HepG2 (cell line): ENCODE measurements at regions not wholly inside any gene's neighbourhood (a gene's known extent, or its start where the extent isn't known, plus 50 kb on each side); places are given as distances from the start of the nearest gene placed in this dataset.

Experiments used
- ATAC-seq: fragments of 200-7000 bp; cut with Tn5 transposase; 3 replicates; pipeline ENCODE4 v1.9.1; 2020; ENCODE audit warnings: mild to moderate bottlenecking, moderate library complexity
- BruUV-seq: library from RNA; stranded (reverse); fragments of 400-500 nt; replicated peaks from 2 replicates; lab custom pipeline; 2021; lab: Mats Ljungman, UMichigan
- CTCF ChIA-PET: fragments of 300-600 bp; formaldehyde crosslinking; extraction: SDS; loops from one replicate; lab custom pipeline; 2021; ENCODE audit warnings: low total read pairs, inconsistent platforms, low intra/inter-chr PET ratio; lab: Yijun Ruan, JAX
- POLR2A ChIA-PET: fragments of 350-600 bp; sonication (Branson Sonifier 250); formaldehyde crosslinking; loops from one replicate; lab custom pipeline; 2020; ENCODE audit warnings: antibody characterized with exemption, inconsistent platforms; lab: Yijun Ruan, JAX
- DNase-seq: peaks from one replicate; pipeline ENCODE4 v3.0.0-alpha.2; 2015; ENCODE audit warnings: low spot score
- FAIRE-seq: peaks from 3 replicates; lab custom pipeline; 2011; peaks lifted over from hg19 to GRCh38; lab: Jason Lieb, UNC
- H2AFZ ChIP-seq: one replicate; pipeline ENCODE4 v1.6.1; 2011; ENCODE audit warnings: low read length, inconsistent platforms
- H3K27ac ChIP-seq: fragments of 300-600 bp; 3 replicates; pipeline ENCODE4 v1.8.0; 2011; ENCODE audit warnings: mixed run types, mild to moderate bottlenecking, mixed read lengths, low read length, inconsistent platforms; ENCODE audit not compliant: insufficient read depth; ENCODE audit errors: extremely low read length
- H3K27me3 ChIP-seq, 2 experiments: fragments of 200-600 bp in 1 of 2; 2 replicates in 1 of 2; 3 replicates in 1 of 2; pipeline versions ENCODE4 v1.6.0 to v1.8.0; 2011; ENCODE audit warnings: low read length in 2 of 2, mild to moderate bottlenecking in 2 of 2, moderate library complexity in 2 of 2, inconsistent platforms in 1 of 2; ENCODE audit not compliant: insufficient read depth in 2 of 2, control insufficient read depth in 1 of 2
- H3K36me3 ChIP-seq, 2 experiments: fragments of 200-600 bp in 1 of 2; replicated peaks in 1 of 2; 2 replicates in 1 of 2; 3 replicates in 1 of 2; pipeline versions ENCODE4 v1.5.1 to v1.8.0; 2011; ENCODE audit warnings: low read length in 2 of 2, inconsistent platforms in 1 of 2; ENCODE audit not compliant: insufficient read depth in 2 of 2, control insufficient read depth in 1 of 2
- H3K4me1 ChIP-seq: 2 replicates; pipeline ENCODE4 v1.5.1; 2012; ENCODE audit warnings: low read length, inconsistent platforms; ENCODE audit not compliant: insufficient read depth
- H3K4me2 ChIP-seq: 2 replicates; pipeline ENCODE4 v1.6.0; 2011; ENCODE audit warnings: low read depth, low read length, inconsistent platforms
- H3K4me3 ChIP-seq, 3 experiments: fragments of 200-600 bp in 1 of 3; sonication (generic), shearing (Covaris generic) in 1 of 3; replicated peaks in 1 of 3; 2 replicates each; pipeline ENCODE4 v1.5.1; 2011 to 2016; ENCODE audit warnings: low read length in 3 of 3, inconsistent platforms in 2 of 3, low read depth in 2 of 3, mild to moderate bottlenecking in 2 of 3, control low read depth in 1 of 3, mixed read lengths in 1 of 3; ENCODE audit not compliant: insufficient read depth in 1 of 3
- H3K79me2 ChIP-seq: one replicate; pipeline ENCODE4 v1.6.1; 2011; ENCODE audit warnings: low read length, inconsistent platforms; ENCODE audit not compliant: insufficient read depth
- H3K9ac ChIP-seq: 2 replicates; pipeline ENCODE4 v1.6.0; 2011; ENCODE audit warnings: mild to moderate bottlenecking, low read depth, low read length, inconsistent platforms; ENCODE audit not compliant: insufficient read depth
- H3K9me3 ChIP-seq: 2 replicates; pipeline ENCODE4 v1.5.1; 2012; ENCODE audit warnings: mild to moderate bottlenecking, low read length
- H4K20me1 ChIP-seq: 2 replicates; pipeline ENCODE4 v1.6.0; 2011; ENCODE audit warnings: inconsistent platforms, mild to moderate bottlenecking, low read length, moderate library complexity; ENCODE audit not compliant: insufficient read depth
- ARID3A ChIP-seq: IDR thresholded peaks from 2 replicates; pipeline ENCODE4 v1.6.1; 2012; ENCODE audit warnings: low read depth, low read length, improper control_type of control experiment
- ARNT ChIP-seq: fragments of 450-650 bp; IDR thresholded peaks from 2 replicates; pipeline ENCODE4 v1.6.1; 2017
- CHD2 ChIP-seq: IDR thresholded peaks from 2 replicates; pipeline ENCODE4 v1.6.1; 2011; ENCODE audit warnings: low read depth, low read length, improper control_type of control experiment
- CHD4 ChIP-seq: fragments of 200-600 bp; sonication (generic); IDR thresholded peaks from 2 replicates; pipeline ENCODE4 v1.7.0; 2017; ENCODE audit warnings: mild to moderate bottlenecking, low read length, borderline replicate concordance
- GLI4 ChIP-seq: sonication (generic); formaldehyde crosslinking; IDR thresholded peaks from 2 replicates; pipeline ENCODE4 v1.5.1; 2020; ENCODE audit warnings: missing genetic modification reagents, mild to moderate bottlenecking, moderate library complexity, borderline replicate concordance
- IRX3 ChIP-seq: sonication (generic); formaldehyde crosslinking; IDR thresholded peaks from 2 replicates; pipeline ENCODE4 v1.8.1; 2023; ENCODE audit warnings: mild to moderate bottlenecking, low read depth, missing genetic modification reagents, borderline replicate concordance
- NFIB ChIP-seq: sonication (generic); formaldehyde crosslinking; IDR thresholded peaks from 2 replicates; pipeline ENCODE4 v1.9.0; 2021; ENCODE audit warnings: missing genetic modification reagents, mild to moderate bottlenecking, borderline replicate concordance
- PAWR ChIP-seq: sonication (generic); formaldehyde crosslinking; IDR thresholded peaks from 2 replicates; pipeline ENCODE4 v1.4.0; 2020; ENCODE audit warnings: missing genetic modification reagents, mild to moderate bottlenecking, borderline replicate concordance
- PHF20 ChIP-seq: sonication (generic); formaldehyde crosslinking; IDR thresholded peaks from 2 replicates; pipeline ENCODE4 v1.5.0; 2020; ENCODE audit warnings: mild to moderate bottlenecking, missing genetic modification reagents
- SRF ChIP-seq: IDR thresholded peaks from 2 replicates; pipeline ENCODE4 v1.6.1; 2011; ENCODE audit warnings: mild to moderate bottlenecking, low read depth, low read length, moderate library complexity
- ZBTB33 ChIP-seq: sonication (generic); formaldehyde crosslinking; IDR thresholded peaks from 2 replicates; pipeline ENCODE4 v1.4.0; 2020; ENCODE audit warnings: missing genetic modification reagents
- ZNF205 ChIP-seq: IDR thresholded peaks from 2 replicates; pipeline ENCODE4 v1.6.1; 2018; ENCODE audit warnings: missing biosample characterization, missing genetic modification reagents
- ZNF331 ChIP-seq: sonication (generic); formaldehyde crosslinking; IDR thresholded peaks from 2 replicates; pipeline ENCODE4 v1.4.0; 2020; ENCODE audit warnings: missing genetic modification reagents
- ZNF414 ChIP-seq: sonication (generic); formaldehyde crosslinking; IDR thresholded peaks from 2 replicates; pipeline ENCODE4 v1.5.0; 2020; ENCODE audit warnings: missing genetic modification reagents
- ZNF547 ChIP-seq: sonication (generic); formaldehyde crosslinking; IDR thresholded peaks from 2 replicates; pipeline ENCODE4 v1.5.1; 2020; ENCODE audit warnings: mild to moderate bottlenecking, missing genetic modification reagents
- ZNF549 ChIP-seq: sonication (generic); formaldehyde crosslinking; IDR thresholded peaks from 2 replicates; pipeline ENCODE4 v1.5.0; 2020; ENCODE audit warnings: missing genetic modification reagents
- ZNF841 ChIP-seq: sonication (generic); formaldehyde crosslinking; IDR thresholded peaks from 2 replicates; pipeline ENCODE4 v1.8.1; 2023; ENCODE audit warnings: missing genetic modification reagents, borderline replicate concordance
- WGBS: methylation state at CpG from one replicate; pipeline ENCODE4 v1.1.6; 2017; ENCODE audit warnings: low lambda C conversion rate; 5-methylcytosine and 5-hydroxymethylcytosine counted together
- in situ Hi-C: cut with HindIII; loops from 2 replicates; pipeline ENCODE4 v1.10.0; 2017; ENCODE audit warnings: low pct_unique_long_range_greater_than_20kb; ENCODE audit not compliant: extremely low pct_ligation_motif_present
- intact Hi-C: fragments of 100-400 bp; cut with micrococcal nuclease; formaldehyde crosslinking; loops from one replicate; pipeline ENCODE4 v1.10.0; 2022; ENCODE audit not compliant: unreplicated experiment
- TF ChIP-seq, protein P1 (sequence below): sonication (generic); formaldehyde crosslinking; IDR thresholded peaks from 2 replicates; pipeline ENCODE4 v1.4.0; 2020; ENCODE audit warnings: mild to moderate bottlenecking, low read depth, missing genetic modification reagents

- no peak for DNase-seq
- Histone ChIP-seq H3K4me3 (no peak overlapping the region), H3K4me1 (peaks cover 36% of the 10 kb centered on the region), H4K20me1 (no peaks in the 10 kb centered on the region), H2AFZ (no peak overlapping the region), H3K27ac (no peak overlapping the region), H3K4me2 (no peak overlapping the region), H3K27me3 (no peaks in the 10 kb centered on the region), H3K9ac (no peak overlapping the region), H3K36me3 (no peaks in the 10 kb centered on the region), H3K9me3 (no peaks in the 10 kb centered on the region), H3K79me2 (no peaks in the 10 kb centered on the region)
- FAIRE-seq, result no peak
- no TSS peak for BruUV-seq
- no peak for ATAC-seq
- ChIA-PET CTCF (no interaction called here), POLR2A (interaction anchor here (0.7 to 3.1 kb wide), 3 partner anchors 11 to 70 kb away, joined by 3 to 32 read pairs (median 3); no protein-coding TSS in a partner anchor)
- in situ Hi-C loops (no loop called here), intact Hi-C loops (no loop called here)
- WGBS, result 79% methylated on average over 4 of the region's 4 CpGs
- TF ChIP-seq ZNF414 (CRISPR knock-in tag) (no peak), SRF (no peak), ZNF331 (CRISPR knock-in tag) (no peak), GLI4 (no peak), ZBTB33 (CRISPR knock-in tag) (no peak), ZNF549 (CRISPR knock-in tag) (no peak), ARNT (no peak), CHD2 (no peak), ZNF841 (no peak), NFIB (CRISPR knock-in tag) (no peak), ARID3A (no peak), PHF20 (CRISPR knock-in tag) (no peak), CHD4 (no peak), ZNF205 (CRISPR knock-in tag) (no peak), IRX3 (no peak), PAWR (CRISPR knock-in tag) (no peak), ZNF547 (CRISPR knock-in tag) (no peak)
- TF ChIP-seq, protein P1, sequence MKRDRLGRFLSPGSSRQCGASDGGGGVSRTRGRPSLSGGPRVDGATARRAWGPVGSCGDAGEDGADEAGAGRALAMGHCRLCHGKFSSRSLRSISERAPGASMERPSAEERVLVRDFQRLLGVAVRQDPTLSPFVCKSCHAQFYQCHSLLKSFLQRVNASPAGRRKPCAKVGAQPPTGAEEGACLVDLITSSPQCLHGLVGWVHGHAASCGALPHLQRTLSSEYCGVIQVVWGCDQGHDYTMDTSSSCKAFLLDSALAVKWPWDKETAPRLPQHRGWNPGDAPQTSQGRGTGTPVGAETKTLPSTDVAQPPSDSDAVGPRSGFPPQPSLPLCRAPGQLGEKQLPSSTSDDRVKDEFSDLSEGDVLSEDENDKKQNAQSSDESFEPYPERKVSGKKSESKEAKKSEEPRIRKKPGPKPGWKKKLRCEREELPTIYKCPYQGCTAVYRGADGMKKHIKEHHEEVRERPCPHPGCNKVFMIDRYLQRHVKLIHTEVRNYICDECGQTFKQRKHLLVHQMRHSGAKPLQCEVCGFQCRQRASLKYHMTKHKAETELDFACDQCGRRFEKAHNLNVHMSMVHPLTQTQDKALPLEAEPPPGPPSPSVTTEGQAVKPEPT (CRISPR knock-in tag), result no peak
These were observed 73.8 kb downstream of the C9orf50 start for GRCh38 chr9:129547063-129547462.
